Neural cell (in vitro differentiated cells): ENCODE measurements at regions not wholly inside any gene's neighbourhood (a gene's known extent, or its start where the extent isn't known, plus 50 kb on each side); places are given as distances from the start of the nearest gene placed in this dataset.

ENCODE experiments used
- CTCF ChIP-seq: fragments of 450-650 bp; IDR thresholded peaks from 2 replicates; pipeline ENCODE4 v1.5.1; 2014; ENCODE audit warnings: antibody characterized with exemption, mild to moderate bottlenecking, moderate library complexity; ENCODE audit not compliant: poor library complexity, severe bottlenecking
- EP300 ChIP-seq: fragments of 450-650 bp; conservative IDR thresholded peaks from 2 replicates; pipeline ENCODE4 v1.6.1; 2014; ENCODE audit warnings: antibody characterized with exemption, mild to moderate bottlenecking, moderate library complexity; ENCODE audit not compliant: poor library complexity, severe bottlenecking
- EZH2 ChIP-seq: fragments of 200-600, 300-800 bp; shearing (Covaris generic), sonication (generic); IDR thresholded peaks from 2 replicates; pipeline ENCODE4 v1.6.1; 2014; ENCODE audit warnings: antibody characterized with exemption, low read length, borderline replicate concordance, mild to moderate bottlenecking; ENCODE audit not compliant: insufficient read depth, poor library complexity, severe bottlenecking
- POLR2AphosphoS5 ChIP-seq: IDR thresholded peaks from 2 replicates; pipeline ENCODE4 v1.6.1; 2012
- RAD21 ChIP-seq: fragments of 450-650 bp; conservative IDR thresholded peaks from 2 replicates; pipeline ENCODE4 v1.6.1; 2014; ENCODE audit warnings: antibody characterized with exemption, mild to moderate bottlenecking, moderate library complexity
- REST ChIP-seq: IDR thresholded peaks from 2 replicates; pipeline ENCODE4 v1.6.1; 2012; ENCODE audit warnings: borderline replicate concordance

GRCh38 chr20:24379484-24379927, 89.9 kb upstream of the SYNDIG1 start:
- no peak for TF ChIP-seq CTCF
- TF ChIP-seq RAD21: no peak
- no peak for TF ChIP-seq POLR2AphosphoS5
- no peak for TF ChIP-seq EZH2
- TF ChIP-seq REST: no peak
- no peak for TF ChIP-seq EP300
